SK-N-SH treated with all-trans-retinoic acid at 6 μM for 48 hours (cell line): ENCODE measurements at regions not wholly inside any gene's neighbourhood (a gene's known extent, or its start where the extent isn't known, plus 50 kb on each side); places are given as distances from the start of the nearest gene placed in this dataset.

Experiments used
- ATAC-seq: fragments of 200-7000 bp; cut with Tn5 transposase; 3 replicates; pipeline ENCODE4 v1.9.1; 2020; ENCODE audit warnings: mild to moderate bottlenecking, moderate library complexity
- ARNTL ChIP-seq: fragments of 450-650 bp; formaldehyde crosslinking; IDR thresholded peaks from 2 replicates; pipeline ENCODE4 v1.5.0; 2020; ENCODE audit warnings: low read depth, mild to moderate bottlenecking, moderate library complexity, borderline replicate concordance
- BACH2 ChIP-seq: fragments of 250-450 bp; sonication (Bioruptor Pico); IDR thresholded peaks from 2 replicates; pipeline ENCODE4 v1.9.0; 2021; ENCODE audit warnings: mild to moderate bottlenecking, borderline replicate concordance
- CSDC2 ChIP-seq: fragments of 250-450 bp; sonication (Bioruptor Pico); IDR thresholded peaks from 2 replicates; pipeline ENCODE4 v1.5.0; 2020; ENCODE audit warnings: mild to moderate bottlenecking, moderate library complexity
- CSRNP3 ChIP-seq: fragments of 250-450 bp; sonication (Bioruptor Pico); IDR thresholded peaks from 2 replicates; pipeline ENCODE4 v1.5.1; 2021; ENCODE audit warnings: mild to moderate bottlenecking, moderate library complexity
- ESRRG ChIP-seq: fragments of 250-450 bp; sonication (Bioruptor Pico); IDR thresholded peaks from 2 replicates; pipeline ENCODE4 v1.6.1; 2021; ENCODE audit warnings: mild to moderate bottlenecking
- ISL1 ChIP-seq: fragments of 250-450 bp; sonication (Bioruptor Pico); IDR thresholded peaks from 2 replicates; pipeline ENCODE4 v2.1.2; 2022; ENCODE audit warnings: mild to moderate bottlenecking, moderate library complexity
- OSR1 ChIP-seq: fragments of 250-450 bp; sonication (Bioruptor Pico); IDR thresholded peaks from 2 replicates; pipeline ENCODE4 v1.8.0; 2022; ENCODE audit warnings: moderate library complexity, mild to moderate bottlenecking, inconsistent platforms
- PATZ1 ChIP-seq: fragments of 250-450 bp; sonication (Bioruptor Pico); IDR thresholded peaks from 2 replicates; pipeline ENCODE4 v1.8.0; 2020; ENCODE audit warnings: mild to moderate bottlenecking, moderate library complexity, borderline replicate concordance
- POU6F1 ChIP-seq: fragments of 250-450 bp; sonication (Bioruptor Pico); IDR thresholded peaks from 2 replicates; pipeline ENCODE4 v1.8.0; 2021; ENCODE audit warnings: low read depth, mild to moderate bottlenecking, moderate library complexity, borderline replicate concordance
- PPARA ChIP-seq: fragments of 250-450 bp; sonication (Bioruptor Pico); IDR thresholded peaks from 2 replicates; pipeline ENCODE4 v1.5.0; 2020; ENCODE audit warnings: mild to moderate bottlenecking, borderline replicate concordance
- RARB ChIP-seq: fragments of 250-450 bp; sonication (Bioruptor Pico); IDR thresholded peaks from 2 replicates; pipeline ENCODE4 v1.8.0; 2021; ENCODE audit warnings: mild to moderate bottlenecking, moderate library complexity
- SNAI2 ChIP-seq: fragments of 250-450 bp; sonication (Bioruptor Pico); IDR thresholded peaks from 2 replicates; pipeline ENCODE4 v1.5.0; 2020; ENCODE audit warnings: mild to moderate bottlenecking, moderate library complexity
- TCF4 ChIP-seq: fragments of 250-450 bp; sonication (Bioruptor Pico); IDR thresholded peaks from 2 replicates; pipeline ENCODE4 v1.8.0; 2021; ENCODE audit warnings: mild to moderate bottlenecking, moderate library complexity, borderline replicate concordance
- TOX ChIP-seq: fragments of 250-450 bp; sonication (Bioruptor Pico); IDR thresholded peaks from 2 replicates; pipeline ENCODE4 v1.8.0; 2021; ENCODE audit warnings: mild to moderate bottlenecking, moderate library complexity, borderline replicate concordance
- TSHZ2 ChIP-seq: fragments of 250-450 bp; sonication (Bioruptor Pico); IDR thresholded peaks from 2 replicates; pipeline ENCODE4 v1.5.0; 2020; ENCODE audit warnings: mild to moderate bottlenecking, moderate library complexity
- ZC3H10 ChIP-seq: fragments of 250-450 bp; sonication (Bioruptor Pico); IDR thresholded peaks from 2 replicates; pipeline ENCODE4 v1.5.1; 2021; ENCODE audit warnings: mild to moderate bottlenecking, moderate library complexity
- ZFP3 ChIP-seq: fragments of 250-450 bp; sonication (Bioruptor Pico); IDR thresholded peaks from 2 replicates; pipeline ENCODE4 v1.5.0; 2020; ENCODE audit warnings: mild to moderate bottlenecking, moderate library complexity
- ZFP30 ChIP-seq: fragments of 450-650 bp; formaldehyde crosslinking; IDR thresholded peaks from 2 replicates; pipeline ENCODE4 v1.5.0; 2022; ENCODE audit warnings: mild to moderate bottlenecking, moderate library complexity
- ZNF565 ChIP-seq: fragments of 450-650 bp; formaldehyde crosslinking; conservative IDR thresholded peaks from 2 replicates; pipeline ENCODE4 v1.5.0; 2020; ENCODE audit warnings: low read depth, mild to moderate bottlenecking, moderate library complexity
- ZNF70 ChIP-seq: fragments of 450-650 bp; formaldehyde crosslinking; IDR thresholded peaks from 2 replicates; pipeline ENCODE4 v1.5.0; 2020; ENCODE audit warnings: mild to moderate bottlenecking, moderate library complexity
- TF ChIP-seq, protein P1 (sequence below): fragments of 250-450 bp; sonication (Bioruptor Pico); IDR thresholded peaks from 2 replicates; pipeline ENCODE4 v1.5.1; 2020; ENCODE audit warnings: low read depth, mild to moderate bottlenecking, moderate library complexity

- ATAC-seq, result peak; percentile 92
- TF ChIP-seq ZC3H10 (CRISPR knock-in tag) (no peak), SNAI2 (CRISPR knock-in tag) (no peak), ESRRG (CRISPR knock-in tag) (no peak), TCF4 (no peak), POU6F1 (CRISPR knock-in tag) (no peak), TSHZ2 (no peak), TOX (CRISPR knock-in tag) (no peak), ARNTL (CRISPR knock-in tag) (no peak), ZNF565 (no peak), OSR1 (no peak), PPARA (no peak), CSRNP3 (CRISPR knock-in tag) (no peak), BACH2 (CRISPR knock-in tag) (no peak)
- TF ChIP-seq, protein P1, sequence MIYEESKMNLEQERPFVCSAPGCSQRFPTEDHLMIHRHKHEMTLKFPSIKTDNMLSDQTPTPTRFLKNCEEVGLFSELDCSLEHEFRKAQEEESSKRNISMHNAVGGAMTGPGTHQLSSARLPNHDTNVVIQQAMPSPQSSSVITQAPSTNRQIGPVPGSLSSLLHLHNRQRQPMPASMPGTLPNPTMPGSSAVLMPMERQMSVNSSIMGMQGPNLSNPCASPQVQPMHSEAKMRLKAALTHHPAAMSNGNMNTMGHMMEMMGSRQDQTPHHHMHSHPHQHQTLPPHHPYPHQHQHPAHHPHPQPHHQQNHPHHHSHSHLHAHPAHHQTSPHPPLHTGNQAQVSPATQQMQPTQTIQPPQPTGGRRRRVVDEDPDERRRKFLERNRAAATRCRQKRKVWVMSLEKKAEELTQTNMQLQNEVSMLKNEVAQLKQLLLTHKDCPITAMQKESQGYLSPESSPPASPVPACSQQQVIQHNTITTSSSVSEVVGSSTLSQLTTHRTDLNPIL (CRISPR knock-in tag), result no peak
These were observed 433.3 kb downstream of the RAP2B start for GRCh38 chr3:153595186-153595815.

DNA sequence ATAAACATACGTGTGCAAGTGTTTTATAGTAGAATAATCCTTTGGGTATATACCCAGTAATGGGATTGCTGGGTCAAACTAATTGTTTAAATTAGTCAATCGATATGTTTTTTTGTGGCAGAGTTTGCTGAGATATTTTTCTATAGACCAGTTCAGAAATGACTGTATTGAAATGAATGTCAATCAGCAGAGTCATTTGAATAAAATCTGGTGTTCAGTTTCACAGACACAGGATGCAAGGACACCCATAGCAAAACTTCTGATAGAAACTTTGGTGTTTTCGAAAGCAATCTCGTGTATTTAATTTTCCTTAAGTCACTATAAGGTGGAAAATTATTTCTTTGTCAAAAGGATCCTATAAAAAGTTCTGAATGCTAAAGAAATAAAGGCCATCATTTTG lies 434.4 kb downstream of the RAP2B start:
- TF ChIP-seq ZNF70 (no peak), ZFP30 (CRISPR knock-in tag) (no peak), ZC3H10 (CRISPR knock-in tag) (no peak), ESRRG (CRISPR knock-in tag) (no peak), TSHZ2 (no peak), PATZ1 (CRISPR knock-in tag) (no peak)
- no peak for ATAC-seq

DNA sequence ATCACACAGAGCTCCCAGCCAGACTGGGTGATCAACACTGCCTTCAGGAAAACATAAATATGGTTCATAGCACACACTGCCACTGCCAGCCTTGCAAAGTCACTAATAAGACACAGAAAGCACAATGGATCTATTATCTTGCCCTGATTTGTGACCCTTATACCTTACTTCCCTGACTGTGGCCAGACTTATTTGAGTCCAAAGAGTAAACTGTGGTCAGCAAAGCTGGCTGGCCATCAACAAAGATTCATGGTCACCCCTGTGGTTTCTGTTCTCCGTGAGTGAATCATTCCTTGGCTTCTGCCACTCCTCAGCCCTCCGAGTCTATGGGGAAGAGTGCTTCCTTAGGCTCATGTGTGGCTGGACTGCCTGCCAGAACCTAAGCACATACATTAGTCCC lies 437.7 kb downstream of the RAP2B start:
- peak; percentile 92 for ATAC-seq
- no peak for TF ChIP-seq CSDC2 (CRISPR knock-in tag)
- no peak for TF ChIP-seq TCF4
- TF ChIP-seq ISL1, result no peak
- no peak for TF ChIP-seq PPARA
- TF ChIP-seq PATZ1 (CRISPR knock-in tag), result no peak
- no peak for TF ChIP-seq TOX (CRISPR knock-in tag)
- no peak for TF ChIP-seq ZNF565
- no peak for TF ChIP-seq ZFP30 (CRISPR knock-in tag)
- no peak for TF ChIP-seq ESRRG (CRISPR knock-in tag)
- TF ChIP-seq, protein P1 (CRISPR knock-in tag), result no peak
- TF ChIP-seq RARB (CRISPR knock-in tag), result no peak
- no peak for TF ChIP-seq ZFP3 (CRISPR knock-in tag)
- no peak for TF ChIP-seq OSR1
